C4-2B (cell line): ENCODE measurements at regions not wholly inside any gene's neighbourhood (a gene's known extent, or its start where the extent isn't known, plus 50 kb on each side); places are given as distances from the start of the nearest gene placed in this dataset.

Experiments used
- CTCF ChIP-seq: fragments of 450-650 bp; conservative IDR thresholded peaks from 2 replicates; pipeline ENCODE4 v1.5.1; 2017; ENCODE audit warnings: mild to moderate bottlenecking
- ZFX ChIP-seq: fragments of 450-650 bp; IDR thresholded peaks from 2 replicates; pipeline ENCODE4 v1.6.1; 2017

DNA sequence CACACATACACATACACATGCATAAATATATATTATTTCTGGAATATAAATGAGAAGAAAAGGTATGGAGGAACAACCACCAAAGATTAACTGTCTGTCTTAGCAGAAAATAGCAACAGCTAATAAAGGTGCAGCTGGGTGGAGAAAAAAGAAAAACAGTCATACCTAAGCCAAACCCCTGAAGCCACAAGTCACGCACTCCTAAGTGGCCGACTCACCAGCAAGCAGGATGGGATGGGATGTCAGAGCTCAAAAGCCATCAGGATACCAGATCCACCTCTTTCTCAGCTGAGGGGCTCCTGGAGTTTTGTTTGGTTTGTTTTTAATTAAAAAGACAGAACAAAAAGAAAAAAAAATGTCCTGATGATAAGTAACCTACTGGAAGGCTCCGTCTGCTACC lies 64.7 kb upstream of the HIVEP3 start:
- TF ChIP-seq CTCF (no peak), ZFX (no peak)
